Germinal center (tissue), 1 donor: ENCODE measurements at regions not wholly inside any gene's neighbourhood (a gene's known extent, or its start where the extent isn't known, plus 50 kb on each side); places are given as distances from the start of the nearest gene placed in this dataset.
"Not testable (repeated sequence)": the region's sequence is repeated elsewhere in the genome, so short reads cannot be mapped to it uniquely, and the experiment has no call there.

Source experiments
- DNase-seq: peaks from one replicate; pipeline ENCODE4 v3.0.0; 2012; ENCODE audit warnings: mixed read lengths, low spot score

- DNase-seq = not testable (repeated sequence)
These were observed 191.6 kb downstream of the POTEG start for GRCh38 chr14:19242529-19242928.

GRCh38 chr14:19266908-19267307 is 167.2 kb downstream of the POTEG start:
- DNase-seq = not testable (repeated sequence)

GRCh38 chr14:19267636-19268035 is 166.5 kb downstream of the POTEG start:
- DNase-seq = not testable (repeated sequence)

GRCh38 chr14:19268047-19268627 is 166.0 kb downstream of the POTEG start:
- DNase-seq = not testable (repeated sequence)

DNA sequence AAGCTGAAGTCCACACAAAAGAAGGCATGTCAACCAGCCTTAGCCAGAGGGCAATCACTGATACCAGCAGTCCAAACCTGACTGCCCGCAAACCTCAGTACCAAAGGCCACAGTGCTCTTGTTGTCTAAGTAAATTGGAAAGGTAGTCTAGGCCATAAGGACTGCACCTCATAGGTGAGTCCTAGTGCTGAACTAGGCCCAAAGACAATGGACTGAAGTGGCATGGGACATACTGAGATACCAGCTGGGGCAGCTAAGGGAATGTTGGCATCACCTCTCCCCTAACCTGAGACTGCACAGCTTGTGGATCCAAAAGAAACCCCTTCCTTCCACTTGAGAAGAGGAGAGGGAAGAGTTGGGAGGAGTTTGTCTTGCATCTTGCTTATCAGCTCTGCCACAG is 161.9 kb downstream of the POTEG start:
- DNase-seq = not testable (repeated sequence)

- DNase-seq = not testable (repeated sequence)
These were observed 144.5 kb downstream of the POTEG start for GRCh38 chr14:19289669-19290068.

GRCh38 chr14:19300243-19300642 is 133.9 kb downstream of the POTEG start:
- DNase-seq = not testable (repeated sequence)

GRCh38 chr14:19300838-19301237 is 133.3 kb downstream of the POTEG start:
- DNase-seq = not testable (repeated sequence)

- not testable (repeated sequence) for DNase-seq
These were observed 130.3 kb downstream of the POTEG start for GRCh38 chr14:19303844-19304243.

- DNase-seq = not testable (repeated sequence)
These were observed 129.7 kb downstream of the POTEG start for GRCh38 chr14:19304442-19304841.

DNA sequence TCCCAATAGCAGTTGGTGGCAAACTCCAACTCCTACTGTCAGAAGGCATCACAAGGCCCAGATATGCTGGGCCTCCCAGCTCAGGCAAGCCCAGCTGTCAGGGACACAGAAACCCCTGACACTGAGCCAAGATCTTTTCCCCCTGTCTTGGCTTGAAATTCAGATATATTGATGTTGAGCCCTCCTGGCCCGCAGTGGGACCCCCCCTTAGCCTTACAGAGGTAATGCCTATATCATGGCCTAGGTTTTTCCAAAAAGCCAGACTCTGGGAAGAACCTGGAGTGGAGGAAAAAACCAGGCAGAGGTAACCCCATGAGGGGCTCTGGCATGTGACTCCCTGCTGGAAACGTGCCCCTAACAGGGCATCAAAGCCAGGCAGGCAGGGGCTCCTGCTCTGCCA is 129.2 kb downstream of the POTEG start:
- not testable (repeated sequence) for DNase-seq

DNA sequence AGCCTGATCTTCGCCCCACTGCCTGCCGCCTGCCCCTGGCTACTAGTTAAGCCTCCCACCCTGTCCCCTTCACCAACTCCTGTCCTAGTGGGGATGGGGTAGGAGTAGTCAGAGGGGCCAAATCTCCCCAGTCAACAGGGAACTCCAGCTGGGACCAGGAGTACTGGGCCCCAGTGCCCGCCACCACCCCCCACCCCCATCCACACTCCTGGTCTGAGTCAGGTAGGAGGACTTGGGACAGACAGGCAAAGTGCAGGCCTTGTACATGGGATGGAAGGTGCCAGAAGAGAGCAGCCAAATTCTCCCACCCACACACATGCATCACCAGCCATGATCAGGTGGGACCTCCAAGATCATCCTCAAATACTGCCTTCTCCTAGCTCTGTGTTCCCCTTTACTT is 128.4 kb downstream of the POTEG start:
- DNase-seq = not testable (repeated sequence)

GRCh38 chr14:19306405-19306804 is 127.7 kb downstream of the POTEG start:
- not testable (repeated sequence) for DNase-seq

GRCh38 chr14:19311023-19311422 is 123.1 kb downstream of the POTEG start:
- not testable (repeated sequence) for DNase-seq

DNA sequence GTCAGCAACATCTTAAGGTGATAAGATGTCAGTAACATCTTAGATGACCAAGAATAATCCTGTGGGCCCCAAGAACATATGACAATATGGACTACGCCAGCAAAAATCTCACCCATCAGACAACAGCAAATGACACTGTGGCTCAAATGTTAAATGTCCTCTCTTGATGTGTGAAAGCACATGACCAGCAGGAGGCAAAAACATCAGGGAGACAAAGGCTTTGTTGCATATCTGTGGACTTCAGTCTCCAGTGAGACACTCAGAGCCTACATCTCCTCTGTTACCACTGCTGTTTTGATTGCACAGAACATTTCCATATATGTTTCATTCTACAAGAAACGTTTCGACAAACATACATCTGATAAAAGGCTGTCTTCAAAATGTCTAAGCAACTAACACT is 103.5 kb downstream of the POTEG start:
- DNase-seq = not testable (repeated sequence)

DNA sequence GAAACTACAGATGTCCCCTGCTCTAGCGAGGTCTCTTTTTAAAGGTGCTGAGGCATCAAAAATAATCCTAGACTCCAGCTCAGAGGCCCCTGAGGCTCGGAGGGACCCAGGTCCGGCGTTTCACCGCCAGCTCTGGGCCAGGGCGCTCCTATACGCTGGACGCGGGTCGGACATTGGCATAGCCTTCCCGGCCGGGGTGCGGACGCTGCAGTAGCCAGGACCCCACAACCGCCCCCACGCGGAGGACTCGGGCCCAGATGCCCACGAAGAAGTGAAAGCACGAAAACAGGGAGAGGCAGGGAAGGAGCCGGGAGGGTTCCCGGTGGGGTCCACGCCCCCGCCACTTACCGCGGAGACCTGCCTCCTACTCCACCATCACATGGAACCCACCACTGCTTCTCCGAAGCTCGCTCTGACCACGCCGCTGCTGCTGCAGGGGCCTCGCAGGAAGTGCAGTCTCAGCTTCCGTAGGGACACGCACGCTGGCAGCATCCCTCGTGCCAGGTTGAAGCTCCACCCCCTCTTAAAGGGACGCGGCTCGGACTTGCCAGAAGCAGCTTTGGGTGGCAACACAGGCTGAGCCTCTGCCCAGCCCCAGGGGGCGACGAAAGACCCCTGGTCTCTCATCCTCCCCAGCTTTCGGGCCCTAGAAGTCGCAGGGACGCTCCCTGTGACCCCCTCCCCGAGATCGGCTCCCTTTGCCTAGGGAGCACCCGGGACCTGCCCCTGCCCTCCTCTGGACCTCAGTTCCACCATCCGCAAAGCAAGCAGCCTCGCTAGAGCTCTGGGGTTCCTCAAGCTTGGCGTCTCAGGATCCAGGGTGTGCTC is 96.7 kb downstream of the POTEG start:
- not testable (repeated sequence) for DNase-seq

DNA sequence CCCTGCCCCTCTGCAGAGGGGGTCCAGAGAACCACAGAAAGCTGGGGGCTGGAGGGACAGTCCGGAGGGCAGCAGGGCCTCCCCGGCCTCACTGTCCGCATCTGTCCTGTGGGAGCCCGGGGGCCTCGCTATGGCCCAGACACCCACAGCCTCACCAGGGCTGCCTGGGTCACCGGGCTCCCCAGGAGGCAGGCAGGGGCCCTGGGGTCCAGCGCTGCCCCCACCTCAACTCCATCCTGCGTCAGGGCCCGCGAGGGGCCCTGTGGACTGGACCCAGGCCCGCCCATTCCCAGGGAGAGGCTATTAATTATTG is 96.1 kb downstream of the POTEG start:
- DNase-seq = not testable (repeated sequence)

- not testable (repeated sequence) for DNase-seq
These were observed 93.2 kb downstream of the POTEG start for GRCh38 chr14:19340976-19341375.

DNA sequence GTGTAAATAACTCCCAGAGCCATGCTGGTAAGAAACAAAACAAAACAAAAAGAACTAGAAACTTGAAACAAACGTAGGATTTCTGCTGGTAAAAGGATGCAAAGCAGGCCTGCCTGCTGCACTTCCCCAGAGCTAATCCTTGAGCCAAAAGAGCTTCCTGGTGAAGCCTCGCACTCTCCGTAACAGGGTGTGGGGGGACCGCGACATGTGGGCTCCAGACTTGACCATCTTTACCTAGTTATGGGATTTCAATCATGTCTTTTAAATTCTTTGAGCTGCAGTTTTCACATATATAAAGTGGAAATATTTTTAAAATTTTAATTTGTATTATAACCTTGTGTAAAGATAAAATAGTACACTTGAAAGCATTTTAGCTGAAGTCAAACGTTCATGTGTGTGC is 92.5 kb downstream of the POTEG start:
- DNase-seq = not testable (repeated sequence)

DNA sequence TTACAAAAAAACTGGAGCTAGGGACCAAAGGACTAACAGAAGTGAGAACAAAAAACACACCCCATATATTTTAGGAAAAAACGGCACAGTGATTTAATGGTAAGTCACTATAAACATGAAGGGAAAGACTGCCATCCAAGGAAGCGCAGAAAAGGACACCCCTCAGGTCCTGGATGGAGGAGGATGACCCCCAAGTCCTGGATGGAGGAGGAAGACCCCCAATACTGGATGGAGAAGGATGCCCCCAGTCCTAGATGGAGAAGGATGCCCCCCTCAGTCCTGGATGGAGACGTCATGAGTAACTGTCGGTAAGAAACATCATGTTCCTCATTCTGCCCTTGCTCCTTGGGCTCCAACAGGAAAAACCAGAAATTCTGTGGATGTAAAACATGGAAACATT is 89.9 kb downstream of the POTEG start:
- DNase-seq = not testable (repeated sequence)

- not testable (repeated sequence) for DNase-seq
These were observed 89.5 kb downstream of the POTEG start for GRCh38 chr14:19344689-19345088.

DNA sequence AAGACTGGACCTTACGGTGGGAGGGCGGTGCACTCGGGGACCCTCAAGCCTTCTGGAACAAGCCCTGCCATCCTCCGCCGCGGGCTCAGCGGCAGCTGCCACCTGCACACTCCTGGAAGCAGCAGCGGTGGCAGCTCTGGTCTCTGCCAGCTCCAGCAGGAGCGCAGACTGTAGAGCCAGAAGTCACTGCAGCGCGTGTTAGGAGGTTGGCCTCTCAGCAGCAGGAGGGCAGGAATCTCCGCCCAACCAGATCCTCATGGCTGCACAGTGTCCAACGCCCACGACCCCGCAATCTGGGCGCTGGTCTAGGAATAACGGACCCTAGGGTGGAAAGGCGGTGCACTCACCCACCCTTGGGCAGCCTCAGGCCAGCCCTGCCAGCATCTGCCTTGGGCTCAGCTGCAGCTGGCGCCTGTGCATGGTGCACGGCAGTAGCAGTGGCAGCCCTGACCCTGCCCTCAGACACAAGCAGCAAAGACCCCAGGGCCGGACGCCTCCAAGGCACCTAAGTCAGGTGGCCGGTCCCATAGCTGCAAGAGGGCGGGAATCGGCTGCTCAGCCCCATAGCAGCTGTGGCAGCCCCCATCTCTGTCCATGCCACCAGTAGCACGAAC is 88.7 kb downstream of the POTEG start:
- not testable (repeated sequence) for DNase-seq

DNA sequence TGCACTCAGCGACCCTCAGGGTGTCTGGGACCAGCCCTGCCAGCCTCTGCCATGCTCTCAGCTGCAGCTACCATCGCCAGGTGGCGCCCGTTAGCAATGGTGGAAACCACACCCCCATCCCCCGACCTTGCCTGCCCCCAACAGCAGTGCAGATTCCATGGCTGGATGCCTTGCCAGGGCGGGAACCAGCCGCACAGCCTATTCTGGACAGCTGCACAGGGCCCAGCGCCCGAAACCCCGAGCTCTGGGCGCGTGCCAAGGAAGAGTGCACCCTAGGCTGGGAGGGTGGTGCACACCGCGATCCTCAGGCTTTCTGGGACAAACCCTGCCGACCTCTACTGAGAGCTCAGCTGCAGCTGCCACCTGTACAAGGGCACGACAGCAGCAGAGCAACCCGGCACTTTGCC is 88.1 kb downstream of the POTEG start:
- not testable (repeated sequence) for DNase-seq
